Coronary artery (tissue), 2 donors: ENCODE measurements at regions not wholly inside any gene's neighbourhood (a gene's known extent, or its start where the extent isn't known, plus 50 kb on each side); places are given as distances from the start of the nearest gene placed in this dataset.
"Not testable (repeated sequence)": the region's sequence is repeated elsewhere in the genome, so short reads cannot be mapped to it uniquely, and the experiment has no call there.

Source experiments
- DNase-seq: peaks from one replicate; pipeline ENCODE4 v3.0.0-alpha.2; 2017; ENCODE audit warnings: low spot score
- H3K27ac ChIP-seq, 2 donors: fragments of 200-600 bp; sonication (generic); one replicate each; pipeline ENCODE4 v1.5.1; 2016 to 2019
- H3K4me3 ChIP-seq: fragments of 200-600 bp; sonication (generic); 2 replicates; pipeline ENCODE4 v1.5.1; 2016; ENCODE audit warnings: mild to moderate bottlenecking, moderate library complexity
- CTCF ChIP-seq: fragments of 200-600 bp; sonication (generic); IDR thresholded peaks from one replicate; pipeline ENCODE4 v1.5.1; 2019; ENCODE audit warnings: antibody characterized with exemption

- no peak overlapping the region for H3K4me3 ChIP-seq
- DNase-seq: no peak
- H3K27ac ChIP-seq: no peak overlapping the region
- no peak for TF ChIP-seq CTCF
Measured at GRCh38 chr3:25911525-25912295, 121.8 kb downstream of the OXSM start.

GRCh38 chr3:25913179-25913578 lies 123.3 kb downstream of the OXSM start:
- Histone ChIP-seq H3K4me3 (no peak overlapping the region), H3K27ac (no peak overlapping the region)
- TF ChIP-seq CTCF: no peak
- DNase-seq: no peak

GRCh38 chr3:25915673-25916072 lies 125.8 kb downstream of the OXSM start:
- no peak for TF ChIP-seq CTCF
- H3K27ac ChIP-seq: no peak overlapping the region
- no peak overlapping the region for H3K4me3 ChIP-seq
- no peak for DNase-seq

GRCh38 chr3:25916321-25916720 lies 126.4 kb downstream of the OXSM start:
- no peak overlapping the region for H3K4me3 ChIP-seq
- no peak for DNase-seq
- TF ChIP-seq CTCF: no peak
- no peak overlapping the region for H3K27ac ChIP-seq

- not testable (repeated sequence) for H3K4me3 ChIP-seq, DNase-seq, H3K27ac ChIP-seq
Measured at GRCh38 chr3:25931967-25932366, 142.1 kb downstream of the OXSM start.

- DNase-seq: no peak
Measured at GRCh38 chr3:25938566-25939325, 148.9 kb downstream of the OXSM start.

GRCh38 chr3:25940935-25941334 lies 151.0 kb downstream of the OXSM start:
- Histone ChIP-seq H3K27ac (no peak overlapping the region), H3K4me3 (no peak overlapping the region)
- DNase-seq: no peak
- TF ChIP-seq CTCF: no peak

More at GRCh38 chr3:25938566-25939325, 148.9 kb downstream of the OXSM start:
- no peak overlapping the region for H3K27ac ChIP-seq
- no peak for TF ChIP-seq CTCF
- H3K4me3 ChIP-seq: no peak overlapping the region
